ENCODE measurements at regions not wholly inside any gene's neighbourhood (a gene's known extent, or its start where the extent isn't known, plus 50 kb on each side); places are given as distances from the start of the nearest gene placed in this dataset.

GRCh38 chr6:44003345-44004061, 123.7 kb downstream of the MRPL14 start (continued):
- TF ChIP-seq ARID5B (CRISPR knock-in tag; IDR thresholded peaks at IDR 0.05) (peak; percentile 42; the same call in 1 of the 2 replicates), TCF7 (IDR thresholded peaks at IDR 0.05; ENCODE audit: low read depth) (no peak), ATF1 (CRISPR knock-in tag; IDR thresholded peaks at IDR 0.05) (no peak; the same call in 1 of the 2 replicates), MYNN (CRISPR knock-in tag; IDR thresholded peaks at IDR 0.05; ENCODE audit: low read depth) (no peak), XBP1 (CRISPR knock-in tag; IDR thresholded peaks at IDR 0.05) (no peak), NCOR1 (IDR thresholded peaks at IDR 0.05; ENCODE audit: borderline replicate concordance, low read length) (no peak), AHDC1 (CRISPR knock-in tag; IDR thresholded peaks at IDR 0.05; ENCODE audit: borderline replicate concordance) (peak; percentile 25; the same call in 1 of the 2 replicates), MAX (IDR thresholded peaks at IDR 0.05) (peak; percentile 23; the same call in 1 of the 2 replicates), ZBTB38 (CRISPR knock-in tag; IDR thresholded peaks at IDR 0.05) (peak; percentile 88), ZNF180 (CRISPR knock-in tag; IDR thresholded peaks at IDR 0.05; ENCODE audit: borderline replicate concordance, low read depth) (no peak), RFXAP (CRISPR knock-in tag; IDR thresholded peaks at IDR 0.05; ENCODE audit: borderline replicate concordance) (no peak), ZNF234 (CRISPR knock-in tag; conservative IDR thresholded peaks at IDR 0.05) (no peak), IRX3 (CRISPR knock-in tag; IDR thresholded peaks at IDR 0.05; ENCODE audit: borderline replicate concordance, low read depth) (0 out of 2 replicates have a peak, but pooled peaks have one; percentile 60), SALL2 (CRISPR knock-in tag; IDR thresholded peaks at IDR 0.05) (no peak), RELA (CRISPR knock-in tag; IDR thresholded peaks at IDR 0.05) (no peak), ZFAT (CRISPR knock-in tag; conservative IDR thresholded peaks at IDR 0.05) (no peak), POLR2A (IDR thresholded peaks at IDR 0.05; ENCODE audit: insufficient read depth in 1 of 2, low read depth in 2 of 2, low read length in 2 of 2) (no peak; a peak in 1 of 4 replicates), KLF16 (CRISPR knock-in tag; IDR thresholded peaks at IDR 0.05) (no peak), ZNF350 (CRISPR knock-in tag; IDR thresholded peaks at IDR 0.05; ENCODE audit: borderline replicate concordance, low read depth) (no peak), MBNL3 (CRISPR knock-in tag; conservative IDR thresholded peaks at IDR 0.05) (no peak), ZNF253 (CRISPR knock-in tag; IDR thresholded peaks at IDR 0.05; ENCODE audit: borderline replicate concordance) (no peak)
